ENCODE measurements at regions not wholly inside any gene's neighbourhood (a gene's known extent, or its start where the extent isn't known, plus 50 kb on each side); places are given as distances from the start of the nearest gene placed in this dataset.

- DNase-seq: no peak
Measured at GRCh38 chr10:118173296-118173695, 126.6 kb upstream of the RAB11FIP2 start.

- no peak for DNase-seq
Measured at GRCh38 chr10:118171861-118172260, 125.1 kb upstream of the RAB11FIP2 start.

- no peak for DNase-seq
Measured at GRCh38 chr10:118167056-118167700, 120.4 kb upstream of the RAB11FIP2 start.

- DNase-seq: no peak
Measured at GRCh38 chr10:118163217-118163616, 116.5 kb upstream of the RAB11FIP2 start.

GRCh38 chr10:118161461-118162246 lies 114.9 kb upstream of the RAB11FIP2 start:
- DNase-seq: no peak

GRCh38 chr10:118153287-118153686 lies 106.5 kb upstream of the RAB11FIP2 start:
- DNase-seq: no peak

- DNase-seq: no peak
Measured at GRCh38 chr10:118151461-118151860, 104.7 kb upstream of the RAB11FIP2 start.

- no peak for DNase-seq
Measured at GRCh38 chr10:118148247-118148646, 101.5 kb upstream of the RAB11FIP2 start.

- no peak for DNase-seq
Measured at GRCh38 chr10:118145256-118145655, 98.5 kb upstream of the RAB11FIP2 start.

- DNase-seq: no peak
Measured at GRCh38 chr10:118141471-118141870, 94.7 kb upstream of the RAB11FIP2 start.

GRCh38 chr10:118139321-118139720 lies 92.6 kb upstream of the RAB11FIP2 start:
- DNase-seq: no peak

GRCh38 chr10:118128675-118129074 lies 81.9 kb upstream of the RAB11FIP2 start:
- DNase-seq: no peak

GRCh38 chr10:118118716-118119115 lies 72.0 kb upstream of the RAB11FIP2 start:
- DNase-seq: no peak

- no peak for DNase-seq
Measured at GRCh38 chr10:118116715-118117449, 70.1 kb upstream of the RAB11FIP2 start.

GRCh38 chr10:118116362-118116714 lies 69.6 kb upstream of the RAB11FIP2 start:
- no peak for DNase-seq

- no peak for DNase-seq
Measured at GRCh38 chr10:118115701-118116100, 69.0 kb upstream of the RAB11FIP2 start.

GRCh38 chr10:118114992-118115391 lies 68.3 kb upstream of the RAB11FIP2 start:
- DNase-seq: no peak

- no peak for DNase-seq
Measured at GRCh38 chr10:118112543-118113125, 65.9 kb upstream of the RAB11FIP2 start.

- DNase-seq: no peak
Measured at GRCh38 chr10:118110750-118111149, 64.0 kb upstream of the RAB11FIP2 start.

- DNase-seq: no peak
Measured at GRCh38 chr10:118108194-118109026, 61.7 kb upstream of the RAB11FIP2 start.

- DNase-seq: no peak
Measured at GRCh38 chr10:118107541-118107940, 60.8 kb upstream of the RAB11FIP2 start.

- DNase-seq: no peak
Measured at GRCh38 chr10:118107040-118107439, 60.3 kb upstream of the RAB11FIP2 start.

GRCh38 chr10:118106426-118106825 lies 59.7 kb upstream of the RAB11FIP2 start:
- DNase-seq: no peak

Measured in activated CD8-positive, alpha-beta memory T cell treated with anti-CD3 and anti-CD28 coated beads for 24 hours (primary cell).